GM21528 (cell line): ENCODE measurements at regions not wholly inside any gene's neighbourhood (a gene's known extent, or its start where the extent isn't known, plus 50 kb on each side); places are given as distances from the start of the nearest gene placed in this dataset.

Source experiments
- ATAC-seq: cut with Tn5 transposase; IDR thresholded peaks from one replicate; pipeline ENCODE4 v1.9.1; 2021; ENCODE audit warnings: mild to moderate bottlenecking, moderate library complexity; ENCODE audit not compliant: unreplicated experiment, low FRiP score

- peak; percentile 40 for ATAC-seq
Observed at GRCh38 chr13:99436686-99437416, 64.4 kb upstream of the TM9SF2 start.

- no peak for ATAC-seq
Observed at GRCh38 chr13:99439048-99439447, 62.2 kb upstream of the TM9SF2 start.

- no peak for ATAC-seq
Observed at GRCh38 chr13:99439850-99440604, 61.2 kb upstream of the TM9SF2 start.

- no peak for ATAC-seq
Observed at GRCh38 chr13:99442273-99442895, 58.9 kb upstream of the TM9SF2 start.

- ATAC-seq: no peak
Observed at GRCh38 chr13:99446242-99446641, 55.0 kb upstream of the TM9SF2 start.

GRCh38 chr13:99448546-99448945 lies 52.7 kb upstream of the TM9SF2 start:
- ATAC-seq: no peak

GRCh38 chr13:99450416-99450815 lies 50.9 kb upstream of the TM9SF2 start:
- ATAC-seq: no peak
